ENCODE measurements at regions not wholly inside any gene's neighbourhood (a gene's known extent, or its start where the extent isn't known, plus 50 kb on each side); places are given as distances from the start of the nearest gene placed in this dataset.

- TF ChIP-seq ZNF396 (CRISPR knock-in tag; IDR thresholded peaks at IDR 0.05; ENCODE audit: borderline replicate concordance) = no peak
- TF ChIP-seq IRF2 (CRISPR knock-in tag; IDR thresholded peaks at IDR 0.05; ENCODE audit: borderline replicate concordance, low read depth) = no peak
- no peak for TF ChIP-seq PREB (CRISPR knock-in tag; IDR thresholded peaks at IDR 0.05; ENCODE audit: borderline replicate concordance)
- no peak for TF ChIP-seq RELA (CRISPR knock-in tag; IDR thresholded peaks at IDR 0.05; ENCODE audit: borderline replicate concordance)
- no peak for TF ChIP-seq MAX (CRISPR knock-in tag; IDR thresholded peaks at IDR 0.05)
- TF ChIP-seq TCF7 (CRISPR knock-in tag; IDR thresholded peaks at IDR 0.05; ENCODE audit: low read depth) = no peak
Measured at GRCh38 chr2:129737660-129738527, 241.6 kb upstream of the RAB6C start (continued).

- no peak for ATAC-seq
- Mint-ChIP-seq H3K27me3 (ENCODE audit: low read depth) (no peaks in the 10 kb centered on the region), H3K4me3 (no peak overlapping the region), H3K36me3 (no peaks in the 10 kb centered on the region), H3K27ac (no peak overlapping the region), H3K4me1 (peaks cover 3% of the 10 kb centered on the region; the same call in 1 of the 2 replicates), H3K9me3 (no peaks in the 10 kb centered on the region)
- no peak for DNase-seq (ENCODE audit: low spot score)
- POLR2A ChIA-PET = no interaction called here
- CTCF ChIA-PET = interaction anchor here (1.6 kb wide), 1 partner anchor 10 kb away, joined by 8 read pairs; no protein-coding TSS in a partner anchor
- TF ChIP-seq FOXK1 (CRISPR knock-in tag; IDR thresholded peaks at IDR 0.05) (no peak), FOXP1 (CRISPR knock-in tag; IDR thresholded peaks at IDR 0.05; ENCODE audit: borderline replicate concordance) (no peak), ARID4B (CRISPR knock-in tag; IDR thresholded peaks at IDR 0.05; ENCODE audit: borderline replicate concordance) (no peak), SMAD3 (CRISPR knock-in tag; IDR thresholded peaks at IDR 0.05; ENCODE audit: borderline replicate concordance) (no peak), CREB1 (CRISPR knock-in tag; IDR thresholded peaks at IDR 0.05) (no peak), KAT7 (CRISPR knock-in tag; IDR thresholded peaks at IDR 0.05; ENCODE audit: borderline replicate concordance) (no peak), ZBTB43 (CRISPR knock-in tag; IDR thresholded peaks at IDR 0.05) (no peak), ELF4 (CRISPR knock-in tag; IDR thresholded peaks at IDR 0.05; ENCODE audit: low read depth) (no peak), JUN (CRISPR knock-in tag; IDR thresholded peaks at IDR 0.05) (no peak), ZSCAN18 (CRISPR knock-in tag; IDR thresholded peaks at IDR 0.05) (no peak), ATF1 (CRISPR knock-in tag; IDR thresholded peaks at IDR 0.05) (no peak)
Measured at GRCh38 chr2:129738799-129739198, 240.7 kb upstream of the RAB6C start.
